Urothelium cell line (cell line): ENCODE measurements at regions not wholly inside any gene's neighbourhood (a gene's known extent, or its start where the extent isn't known, plus 50 kb on each side); places are given as distances from the start of the nearest gene placed in this dataset.

Experiments
- DNase-seq: peaks from one replicate; pipeline ENCODE4 v3.0.0; 2011; ENCODE audit warnings: low spot score, mixed read lengths
- FAIRE-seq: peaks from 2 replicates; lab custom pipeline; 2011; peaks lifted over from hg19 to GRCh38; lab: Jason Lieb, UNC

DNA sequence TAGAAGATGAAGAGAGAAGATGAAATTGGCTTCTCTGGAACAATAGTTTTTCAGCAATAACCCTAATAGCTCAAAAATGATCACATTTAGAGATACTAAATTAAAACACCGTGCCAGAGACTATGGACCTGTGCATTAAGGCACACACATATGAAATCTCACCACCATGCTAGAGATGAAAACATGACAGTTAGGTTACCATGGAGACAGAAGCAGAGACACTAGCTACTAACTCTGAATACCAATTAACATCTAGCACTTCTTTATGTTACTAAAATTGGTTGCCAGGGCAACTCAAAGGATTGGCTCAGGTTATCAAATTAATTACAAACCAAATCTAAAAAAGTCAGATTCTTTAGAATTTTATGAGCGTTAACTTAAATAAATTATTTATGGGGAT, 337.7 kb downstream of the PLK2 start:
- no peak for DNase-seq
- no peak for FAIRE-seq

DNA sequence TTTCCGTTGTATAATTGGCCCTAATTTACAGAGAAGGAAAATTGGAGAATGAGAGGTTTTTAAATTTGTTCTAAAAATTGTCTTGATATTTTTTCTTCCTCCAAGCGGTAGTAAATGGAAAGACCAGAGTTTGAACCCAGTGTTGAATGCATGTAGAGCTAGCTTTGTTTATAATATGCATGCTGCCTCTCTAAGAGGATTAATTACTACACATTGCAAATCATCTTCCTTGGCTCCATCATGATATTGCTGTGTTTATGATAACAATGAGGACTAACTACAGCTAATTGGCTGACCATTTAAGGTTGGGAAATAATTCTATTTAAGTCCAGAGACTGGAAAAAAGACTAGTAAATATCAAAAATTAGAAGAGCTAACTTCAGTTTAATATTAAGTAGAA, 338.5 kb downstream of the PLK2 start:
- no peak for FAIRE-seq
- DNase-seq: no peak

DNA sequence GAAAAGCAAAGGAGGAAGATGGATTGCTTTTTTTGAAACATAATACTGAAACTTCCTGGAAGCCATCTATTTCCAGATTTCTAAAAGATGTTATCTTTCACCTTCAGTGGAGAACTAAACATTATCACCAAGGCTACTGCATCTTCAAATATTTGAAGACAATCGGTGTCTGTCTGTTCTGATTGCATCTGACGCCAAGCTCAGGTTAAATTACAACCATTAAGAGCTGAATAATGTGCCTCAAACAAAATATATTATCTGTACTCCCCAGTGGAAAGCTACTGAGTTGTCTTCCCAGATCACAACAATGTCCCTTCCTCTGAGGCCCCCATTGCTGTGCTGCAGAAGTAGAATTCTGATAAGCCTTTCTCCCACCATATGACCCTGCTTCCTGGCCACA, 342.3 kb downstream of the PLK2 start:
- FAIRE-seq (no peak), DNase-seq (no peak)

DNA sequence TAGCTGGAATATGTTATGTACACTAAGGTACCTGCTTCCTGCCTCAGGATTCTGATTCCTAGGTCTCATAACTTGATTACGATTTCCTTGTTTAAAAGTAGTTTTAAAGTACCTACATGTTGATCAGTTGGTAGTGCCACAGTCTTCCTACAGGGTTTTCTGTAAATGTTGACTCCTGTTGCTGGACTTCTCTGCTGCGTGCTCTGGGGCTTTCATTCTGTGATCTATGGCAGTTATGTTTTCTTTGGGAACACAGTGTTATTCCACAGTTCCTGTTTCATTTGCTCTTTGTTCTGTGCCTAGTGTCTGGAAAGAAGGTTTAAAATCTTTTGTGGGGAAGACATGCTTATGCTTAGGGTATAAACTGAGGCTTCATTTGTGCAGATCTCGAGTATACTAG, 343.5 kb downstream of the PLK2 start:
- DNase-seq (no peak), FAIRE-seq (no peak)

DNA sequence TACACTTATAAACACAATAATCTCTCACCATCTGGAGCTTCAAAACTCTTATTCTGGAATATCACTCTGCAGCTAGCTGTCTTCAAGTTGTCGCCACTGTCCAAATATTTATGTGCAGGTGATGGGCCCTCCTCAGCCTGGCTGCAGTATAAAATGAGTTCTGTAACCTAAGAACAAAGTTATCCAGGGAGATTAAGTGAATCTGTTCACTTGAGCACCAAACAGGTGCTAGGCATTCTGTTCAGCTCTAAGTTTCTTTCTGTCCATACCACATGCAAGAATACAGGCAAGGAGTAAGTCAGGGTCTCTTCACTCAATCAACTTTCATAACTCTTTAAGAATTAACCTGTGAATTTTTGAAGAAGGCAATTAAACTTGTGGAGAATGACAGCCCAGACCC, 344.1 kb downstream of the PLK2 start:
- FAIRE-seq (no peak), DNase-seq (no peak)

DNA sequence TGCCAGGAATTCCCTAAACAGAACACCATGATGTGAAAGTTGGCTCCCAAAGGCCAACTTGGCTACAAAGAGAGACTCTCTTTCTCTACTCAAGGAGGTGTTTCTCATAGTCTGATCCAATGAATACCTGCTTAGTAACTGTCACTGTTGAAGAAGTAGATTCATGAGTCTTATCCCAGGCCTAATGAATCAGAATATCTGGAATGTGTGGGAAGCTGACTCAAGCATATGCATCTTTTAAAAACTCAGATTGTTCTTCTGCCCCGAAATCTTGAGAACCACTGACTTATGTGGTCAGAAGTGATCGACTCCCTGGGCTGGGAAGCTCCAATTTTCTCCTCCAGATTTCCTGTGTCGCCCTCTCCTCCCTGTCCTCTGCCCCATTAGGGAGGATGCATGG, 345.6 kb downstream of the PLK2 start:
- no peak for FAIRE-seq
- DNase-seq: peak; percentile 28

DNA sequence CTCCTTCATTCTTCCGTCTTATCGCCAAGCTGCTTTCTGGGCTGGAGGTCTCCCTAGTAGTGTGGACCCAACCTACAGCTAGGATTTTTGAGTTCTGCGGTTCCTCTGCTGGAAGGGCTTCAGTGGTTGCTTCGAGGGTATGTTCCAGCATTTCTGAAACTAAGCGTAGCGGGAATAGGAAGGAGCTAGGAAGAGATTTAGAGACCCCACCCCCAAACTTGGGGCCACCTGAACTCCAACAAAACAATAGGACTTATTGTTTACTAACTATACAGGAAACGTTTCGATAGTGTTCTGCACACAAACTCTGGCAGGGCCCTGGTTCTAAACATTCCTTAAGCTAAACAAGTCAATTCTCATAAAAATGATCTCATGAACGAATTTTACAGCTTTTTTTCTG, 346.7 kb downstream of the PLK2 start:
- no peak for FAIRE-seq
- no peak for DNase-seq

DNA sequence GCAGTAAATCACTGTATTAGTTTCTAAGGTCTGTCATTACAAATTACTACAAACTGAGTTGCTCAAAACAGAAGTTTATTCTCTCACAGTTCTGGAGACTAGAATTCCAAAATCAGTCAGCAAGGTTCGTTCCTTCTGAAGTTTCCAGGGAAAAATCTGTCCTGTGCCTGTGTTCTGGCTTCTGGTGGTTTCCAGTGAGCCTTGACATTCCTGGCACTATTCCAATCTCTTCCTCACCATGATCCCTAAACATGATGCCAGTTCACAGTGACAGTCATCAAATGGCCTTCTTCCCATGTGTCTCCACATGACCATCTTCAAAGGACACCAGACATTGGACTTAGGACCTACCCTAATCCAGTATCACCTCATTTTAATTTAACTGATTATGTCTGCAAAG, 351.4 kb downstream of the PLK2 start:
- DNase-seq (no peak), FAIRE-seq (no peak)

DNA sequence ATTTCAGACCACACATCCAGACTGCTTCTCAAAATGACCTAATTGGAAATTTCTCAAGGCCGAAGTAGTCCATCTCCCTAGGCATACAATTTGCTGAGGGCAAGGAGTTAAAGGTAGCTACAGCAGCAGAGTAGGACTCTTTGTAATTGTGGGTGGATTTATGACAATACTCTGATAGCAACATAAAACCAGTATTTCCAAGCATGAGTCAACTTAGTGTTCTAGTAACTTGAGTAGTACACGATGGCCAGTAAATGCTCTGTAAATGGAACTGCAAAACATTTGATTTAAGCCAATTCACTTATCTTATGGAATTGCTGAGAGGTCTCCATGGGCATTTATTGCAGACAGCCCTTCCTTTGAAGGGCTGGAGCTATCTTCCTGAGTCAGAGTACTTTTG, 352.2 kb downstream of the PLK2 start:
- FAIRE-seq (no peak), DNase-seq (no peak)

DNA sequence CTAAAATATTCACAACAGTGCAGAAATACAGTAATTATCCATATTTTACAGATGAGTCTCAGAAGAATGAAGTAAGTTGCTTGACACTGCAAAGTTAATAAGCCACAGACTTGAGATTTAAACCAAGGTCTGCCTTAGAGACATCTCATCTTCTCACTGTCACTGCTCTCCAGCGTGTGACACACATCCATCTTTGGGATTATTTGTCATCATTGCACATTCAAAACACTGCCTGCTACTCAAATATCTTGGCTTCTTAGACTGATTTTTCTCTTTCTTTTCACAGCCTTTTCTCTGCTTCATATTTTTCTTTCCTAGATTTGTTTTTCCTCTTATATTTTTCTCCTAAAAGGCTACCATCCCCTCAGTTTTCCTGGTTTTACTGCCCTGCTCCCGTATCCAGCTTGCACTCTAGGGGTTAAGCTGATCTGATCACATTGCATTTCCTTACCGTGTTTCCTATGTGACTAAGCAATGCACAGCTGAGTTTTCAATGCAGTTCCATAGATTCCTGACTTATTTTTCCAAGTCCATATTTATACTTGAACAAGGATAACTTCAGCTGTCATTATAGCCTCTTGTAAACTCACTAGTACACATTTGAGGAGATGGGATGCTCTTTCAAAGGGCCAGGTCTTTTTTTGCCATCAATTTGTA, 353.0 kb downstream of the PLK2 start:
- DNase-seq (no peak), FAIRE-seq (no peak)

DNA sequence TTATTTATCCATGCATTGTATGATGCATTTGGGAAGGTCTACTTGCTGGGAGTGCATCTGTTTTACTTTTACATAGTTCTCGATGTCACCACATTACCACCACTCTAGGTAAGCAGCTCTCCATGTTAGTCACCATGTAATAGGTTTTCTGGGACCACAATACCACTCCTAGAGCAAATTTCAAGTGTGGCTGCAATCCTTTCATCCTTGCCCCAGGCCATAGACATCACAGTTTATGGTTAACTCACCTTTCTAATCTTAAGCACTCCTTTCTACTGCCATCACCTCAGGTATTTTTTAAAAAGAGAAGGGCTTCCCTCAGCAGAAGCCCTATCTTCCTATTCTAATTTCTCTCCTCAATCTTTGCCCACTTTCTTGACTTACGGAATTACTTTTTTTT, 354.1 kb downstream of the PLK2 start:
- no peak for FAIRE-seq
- DNase-seq: no peak

DNA sequence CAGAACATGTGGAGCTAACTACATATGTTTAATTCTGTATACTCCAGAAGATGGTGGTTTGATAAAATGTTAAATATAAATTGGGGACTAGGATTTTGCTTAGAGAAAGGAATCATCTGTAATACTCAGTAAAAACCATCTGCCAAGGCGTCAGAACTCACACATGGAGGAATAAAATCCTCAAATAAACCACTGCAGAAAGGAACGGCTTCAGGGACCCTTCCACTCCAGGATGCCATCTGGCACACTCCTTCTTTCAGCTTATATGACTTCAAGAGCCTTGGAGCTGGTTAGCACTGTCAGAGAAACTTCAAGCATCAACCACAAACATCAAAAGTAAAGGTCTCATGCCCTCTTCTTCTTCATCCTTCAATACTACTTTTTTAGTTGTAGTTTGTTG, 360.6 kb downstream of the PLK2 start:
- FAIRE-seq (no peak), DNase-seq (no peak)

DNA sequence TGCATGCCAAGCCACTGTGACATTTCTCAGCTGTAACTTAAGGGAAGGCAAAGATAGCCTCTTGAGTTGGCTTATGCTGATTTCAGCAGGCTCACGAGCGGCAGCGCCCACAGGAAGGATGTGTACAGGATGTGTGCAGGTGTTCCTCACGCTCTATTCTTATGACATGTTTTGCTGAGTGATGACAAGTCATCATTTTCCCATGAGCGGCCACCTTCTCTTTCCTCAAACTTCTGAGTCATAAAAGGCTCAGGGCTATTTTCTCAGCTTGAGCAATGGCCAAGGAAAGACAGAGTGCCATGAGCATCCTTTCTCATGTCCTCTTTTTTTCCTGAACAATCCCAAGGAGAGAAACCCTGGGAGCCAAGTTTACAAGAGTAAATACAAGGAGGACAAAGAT, 365.9 kb downstream of the PLK2 start:
- DNase-seq: peak; percentile 28
- no peak for FAIRE-seq

DNA sequence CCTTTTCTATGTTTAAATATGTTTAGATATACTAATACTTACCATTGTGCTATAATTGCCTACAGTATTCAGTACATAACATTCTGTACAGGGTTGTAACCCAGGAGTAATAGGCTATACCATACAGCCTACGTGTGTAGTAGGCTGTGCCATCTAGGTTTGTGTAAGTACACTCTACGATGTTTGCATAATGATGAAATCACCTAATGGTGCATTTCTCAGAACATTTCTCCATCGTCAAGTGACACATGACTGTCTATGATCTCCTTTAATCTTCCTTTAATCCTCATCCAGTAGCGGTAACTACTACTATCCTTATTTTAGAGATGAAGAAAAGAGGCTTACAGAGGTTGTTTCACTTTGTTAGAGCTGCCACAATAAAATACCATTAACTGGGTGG, 369.2 kb downstream of the PLK2 start:
- FAIRE-seq: no peak

DNA sequence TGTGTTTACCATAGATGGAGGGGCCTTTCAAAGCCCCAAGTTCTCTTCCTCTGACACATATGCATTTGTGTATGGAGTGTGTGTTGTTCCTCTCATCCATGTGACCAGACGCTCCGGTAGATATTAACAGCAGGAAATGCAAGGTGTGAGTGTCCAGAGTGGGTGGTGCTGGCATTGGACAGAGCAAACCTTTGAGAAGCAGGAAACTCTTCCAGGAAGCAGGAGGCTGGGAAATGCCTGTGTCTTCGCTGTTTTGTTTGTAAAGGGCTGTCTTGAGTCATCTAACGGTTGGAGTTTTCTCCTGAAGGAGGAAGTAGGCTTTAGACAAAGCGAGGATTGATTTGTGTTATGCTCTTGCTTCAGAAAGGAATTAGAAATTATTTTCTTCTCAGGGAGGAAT, 370.9 kb downstream of the PLK2 start:
- FAIRE-seq (no peak), DNase-seq (no peak)

More for the DNA sequence above, 369.2 kb downstream of the PLK2 start:
- no peak for DNase-seq

DNA sequence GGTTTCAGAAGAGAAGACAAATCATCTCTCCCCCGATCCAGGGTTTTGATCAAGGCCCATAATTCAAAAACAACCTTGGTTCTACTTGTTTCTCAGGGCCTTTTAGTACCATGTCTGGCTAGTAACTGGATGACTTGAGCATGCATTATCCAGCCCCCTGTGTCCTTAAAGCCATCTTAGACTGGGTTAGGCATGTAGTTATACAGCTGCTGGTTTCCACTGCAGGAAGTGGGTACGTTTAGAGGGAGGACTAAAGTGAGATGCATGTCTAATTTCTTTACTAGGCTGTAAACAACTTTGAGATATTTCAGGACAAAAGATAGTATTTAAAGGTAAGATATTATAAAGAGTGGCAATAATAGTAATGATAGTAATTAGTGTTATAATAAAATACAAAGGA, 372.0 kb downstream of the PLK2 start:
- FAIRE-seq (no peak), DNase-seq (no peak)

DNA sequence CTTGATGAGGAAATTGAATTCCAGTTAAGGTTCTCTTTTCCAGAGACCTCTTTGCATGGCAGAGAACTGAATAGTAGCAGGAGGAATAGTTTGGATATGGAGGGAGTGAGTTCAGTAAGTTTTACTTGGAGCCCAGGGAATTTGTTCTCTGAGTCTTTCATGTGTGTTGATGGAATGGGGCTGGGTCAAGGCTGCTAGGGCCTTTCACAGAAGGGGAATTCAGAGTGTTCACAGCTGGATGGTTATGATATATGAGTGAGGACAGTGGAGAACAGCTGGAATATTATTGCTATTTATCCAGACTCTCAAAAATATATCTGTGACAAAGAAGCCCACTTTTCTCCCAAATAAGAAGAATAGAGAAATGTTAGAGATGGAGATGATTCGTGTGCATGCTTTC, 372.8 kb downstream of the PLK2 start:
- FAIRE-seq (no peak), DNase-seq (no peak)

DNA sequence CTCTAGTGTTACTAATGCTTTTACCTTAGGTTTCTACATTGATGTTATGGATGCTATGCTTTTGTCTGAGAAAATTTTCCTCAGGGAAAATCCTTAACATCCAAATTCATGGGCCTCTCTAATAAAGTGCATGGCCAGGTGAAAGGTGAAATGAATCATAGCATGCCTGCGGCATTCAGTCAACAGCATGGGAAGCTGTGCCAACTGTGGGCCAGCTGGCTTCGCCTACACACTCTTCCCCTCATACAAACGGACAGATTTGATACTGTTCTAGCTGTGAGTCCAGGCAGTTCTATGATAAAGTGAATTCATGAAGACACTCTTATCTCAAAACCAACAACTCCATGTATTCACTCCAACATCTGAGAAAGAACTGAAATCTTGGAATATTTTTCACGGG, 374.1 kb downstream of the PLK2 start:
- DNase-seq: peak; percentile 72
- FAIRE-seq: no peak

DNA sequence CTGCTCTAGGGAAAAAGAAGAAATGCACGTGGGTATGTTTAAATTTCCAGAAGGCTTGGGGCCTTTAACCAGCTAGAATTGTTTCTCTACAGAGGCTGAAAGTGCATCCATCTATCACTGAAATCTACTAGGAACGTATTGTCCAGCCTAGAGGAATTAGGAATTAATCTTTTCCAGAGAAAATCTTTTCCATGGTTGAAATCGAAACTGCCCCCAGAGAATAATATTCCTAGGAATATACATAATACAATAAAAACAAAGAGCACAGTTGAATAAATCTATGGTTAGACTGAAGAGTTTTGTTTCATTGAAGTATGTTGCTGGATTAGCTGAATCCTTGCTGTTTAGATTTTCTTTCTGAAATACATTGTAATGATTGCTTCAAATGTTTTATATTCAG, 378.5 kb downstream of the PLK2 start:
- FAIRE-seq (no peak), DNase-seq (no peak)

DNA sequence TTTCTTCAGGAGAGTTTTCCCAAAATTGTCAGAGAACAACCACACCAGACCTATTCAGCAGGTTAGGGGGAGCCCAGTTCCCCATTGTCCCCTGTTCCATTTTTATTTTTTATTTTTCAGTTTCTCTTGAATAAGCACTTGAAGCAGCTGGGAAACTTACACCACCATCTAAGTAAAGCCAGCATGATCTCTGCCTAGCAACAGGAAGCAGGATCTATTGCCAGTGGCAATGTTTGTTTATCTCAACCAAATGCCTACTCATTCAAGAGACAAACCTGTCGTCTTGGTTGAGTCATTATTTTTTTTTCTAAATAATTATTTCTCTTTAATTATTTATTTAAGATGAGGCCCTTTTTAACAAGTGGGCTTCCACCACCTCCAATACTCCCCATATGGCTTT, 379.3 kb downstream of the PLK2 start:
- FAIRE-seq (no peak), DNase-seq (no peak)

DNA sequence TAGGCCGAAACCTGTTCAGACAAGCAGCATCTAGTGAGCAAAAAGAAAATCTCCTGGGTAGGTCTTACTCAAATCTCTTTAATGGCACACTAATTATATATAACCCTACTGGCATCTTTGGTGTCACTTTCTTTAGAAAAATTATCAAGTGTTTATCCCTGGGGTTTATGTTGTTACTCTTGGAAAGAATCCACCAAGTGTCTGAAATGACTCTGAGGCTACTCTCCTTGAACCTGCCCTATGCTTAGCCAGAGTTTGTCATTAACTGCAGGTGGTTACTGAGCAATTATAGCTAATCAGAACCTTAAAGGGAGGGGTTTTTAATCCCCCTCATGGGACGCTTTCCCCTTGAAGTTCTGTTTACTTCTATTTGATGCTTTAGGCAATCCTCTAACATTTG, 381.9 kb downstream of the PLK2 start:
- DNase-seq: no peak
- FAIRE-seq: no peak

DNA sequence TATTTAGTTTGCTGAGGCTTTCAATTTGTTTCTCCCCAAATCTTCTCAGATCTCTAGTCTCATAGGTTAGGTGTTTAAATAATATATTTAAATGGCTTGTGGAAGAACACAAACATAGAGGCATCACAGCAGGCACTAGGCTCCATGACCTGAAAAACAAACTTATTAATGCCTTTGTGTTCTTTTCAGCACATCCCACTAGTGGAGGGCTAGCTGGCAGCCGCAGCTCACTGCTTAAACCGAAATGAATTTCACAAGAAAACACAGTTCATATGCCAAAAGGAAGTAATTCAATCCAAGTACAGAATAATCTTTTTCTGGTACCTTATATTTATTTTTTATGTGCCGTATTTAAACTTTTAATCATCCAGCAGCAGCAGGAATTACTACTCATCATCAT, 382.5 kb downstream of the PLK2 start:
- FAIRE-seq: no peak
- DNase-seq: no peak

DNA sequence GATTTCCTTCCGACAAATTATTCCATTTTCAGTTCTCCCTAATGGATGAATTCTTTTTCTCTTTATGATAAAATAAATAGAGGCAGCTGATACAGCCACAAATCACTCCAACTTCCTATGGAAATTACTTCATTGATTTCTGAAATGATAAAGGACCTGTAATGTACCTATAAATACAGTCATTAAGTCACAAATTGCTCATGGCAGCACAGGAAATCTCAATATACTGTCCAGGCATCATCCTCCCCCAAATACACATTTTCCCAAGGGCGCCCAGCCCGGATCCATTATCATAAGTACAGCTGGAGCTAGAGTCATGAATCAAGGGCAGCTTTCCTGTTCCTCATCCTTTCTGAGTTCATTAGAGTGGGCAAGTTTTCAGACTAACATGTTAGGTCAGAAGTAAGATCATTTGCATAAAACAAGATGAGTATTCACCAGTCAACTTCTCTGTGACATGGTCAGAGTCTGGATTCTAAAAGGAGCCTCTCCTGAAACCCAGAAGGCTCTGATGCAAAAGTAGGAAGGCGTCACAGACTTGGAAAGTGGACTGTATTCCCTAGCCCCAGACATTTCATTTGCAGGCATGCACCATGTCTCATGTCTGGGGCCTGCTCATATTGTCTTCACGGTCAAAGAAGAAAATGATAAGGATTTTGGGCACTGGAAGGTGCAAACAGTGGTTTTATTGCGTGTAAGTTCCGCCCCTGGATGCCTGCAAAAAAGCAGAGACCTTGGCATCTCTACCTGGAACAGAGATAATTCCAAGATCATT, 383.2 kb downstream of the PLK2 start:
- DNase-seq (no peak), FAIRE-seq (no peak)
